Heart right ventricle (tissue), 16 donors: ENCODE measurements at regions not wholly inside any gene's neighbourhood (a gene's known extent, or its start where the extent isn't known, plus 50 kb on each side); places are given as distances from the start of the nearest gene placed in this dataset.

Experiments used
- ATAC-seq, 8 donors: fragments of 200-7000 bp; cut with Tn5 transposase; one replicate each; pipeline ENCODE4 v1.9.1; 2020; ENCODE audit warnings: mild to moderate bottlenecking in 8 of 8, moderate library complexity in 8 of 8, moderate number of reproducible peaks in 1 of 8
- DNase-seq, 2 donors: peaks; one replicate each; pipeline ENCODE4 v3.0.0-alpha.2; 2020
- H3K27ac ChIP-seq, 10 donors: fragments of 200-600 bp; sonication (generic) in 2 of 10; one replicate each; pipeline versions ENCODE4 v1.5.0 to v1.8.0; 2020 to 2022; ENCODE audit warnings: mild to moderate bottlenecking in 3 of 10
- H3K27me3 ChIP-seq, 7 donors: fragments of 200-600 bp; one replicate each; pipeline ENCODE4 v1.8.0; 2021 to 2022; ENCODE audit warnings: mild to moderate bottlenecking in 2 of 7
- H3K36me3 ChIP-seq, 9 donors: fragments of 200-600 bp; sonication (generic) in 1 of 9; one replicate each; pipeline versions ENCODE4 v1.5.0 to v1.8.0; 2020 to 2022; ENCODE audit warnings: mild to moderate bottlenecking in 2 of 9
- H3K4me1 ChIP-seq, 9 donors: fragments of 200-600 bp; sonication (generic) in 1 of 9; one replicate each; pipeline versions ENCODE4 v1.5.0 to v1.8.0; 2020 to 2022; ENCODE audit warnings: mild to moderate bottlenecking in 4 of 9
- H3K4me3 ChIP-seq, 10 donors: fragments of 200-600 bp; sonication (generic) in 2 of 10; one replicate each; pipeline versions ENCODE4 v1.5.0 to v1.8.0; 2020 to 2022; ENCODE audit warnings: mild to moderate bottlenecking in 7 of 10, moderate library complexity in 2 of 10
- H3K9me3 ChIP-seq, 11 donors: fragments of 200-600 bp in 10 of 11; sonication (generic) in 2 of 11; one replicate each; pipeline versions ENCODE4 v1.5.0 to v1.8.0; 2013 to 2022; ENCODE audit warnings: mild to moderate bottlenecking in 2 of 11, control low read depth in 1 of 11, moderate library complexity in 1 of 11
- WGBS, 2 donors: extraction: QIAGEN DNeasy Blood & Tissue Kit; methylation state at CpG; one replicate each; pipeline ENCODE4 v1.1.7; 2013; ENCODE audit warnings: inconsistent platforms in 1 of 2; 5-methylcytosine and 5-hydroxymethylcytosine counted together
- intact Hi-C, 10 donors: fragments of 100-400 bp; cut with DNase I; formaldehyde crosslinking; loops; one replicate each; pipeline versions ENCODE4 v1.11.1 to v1.14.2; 2022
- TF ChIP-seq, protein P1 (sequence below), 9 donors: fragments of 200-600 bp; sonication (generic) in 2 of 9; IDR thresholded peaks; one replicate each; pipeline versions ENCODE4 v1.5.0 to v1.8.0; 2021 to 2022; ENCODE audit warnings: antibody characterized with exemption in 9 of 9, mild to moderate bottlenecking in 5 of 9, moderate library complexity in 1 of 9
- donor health status: Arrhythmogenic right ventricular cardiomyopathy.
- donor health status: ischemic (EF 13 %, LVEDD 7.1; RV severe dilation, severe dysfunction).
- donor health status: healthy with polysubstance abuse.
- donor health status: DM: no; HTN: yes; CAD: no.
- donor health status: DM: no; HTN: no; CAD: no.
- donor health status: ischemic (EF 25% LVEDD 6.9; RV normal size, moderate dysfunction).
- donor health status: ischemic (EF 25% LVEDD 5.7; RV mildly dilated, moderate dysfunction).
- donor health status: healthy.
- donor health status: DM: yes; HTN: yes; CAD: no.
- donor health status: Ischemic cardiomyopathy.
- donor health status: ischemic (EF 35%, LVEDD 5.7; RV mildly dilated, moderate dysfunction).
- donor health status: nonischemic (EF 11% LVEDD 7.7; RV severe dilation, severe dysfunction).
- donor health status: DM: yes; HTN: yes; CAD: no.
- donor health status: PGD.
- donor health status: ischemic (EF 29% LVEDD 5.4; RV normal size, mild dysfunction).
- donor health status: nonischemic (EF 23%, LVEDD 6.1; RV moderate dilation, normal function).

- no peak overlapping the region for H3K27ac ChIP-seq
- no peak for DNase-seq
- peaks cover 0 to 5% (median 0%) of the 10 kb centered on the region in 9 donors for H3K4me1 ChIP-seq
- 68 to 73% methylated on average over 1 of the region's 1 CpG for WGBS, 2 donors
- H3K4me3 ChIP-seq, result no peak overlapping the region
- intact Hi-C loops, result loop anchor here in 5 of 10 donors (5.0 to 10.0 kb wide), 4 partner anchors 192 to 430 kb away; no protein-coding TSS in a partner anchor
- ATAC-seq, result no peak
- TF ChIP-seq, protein P1, sequence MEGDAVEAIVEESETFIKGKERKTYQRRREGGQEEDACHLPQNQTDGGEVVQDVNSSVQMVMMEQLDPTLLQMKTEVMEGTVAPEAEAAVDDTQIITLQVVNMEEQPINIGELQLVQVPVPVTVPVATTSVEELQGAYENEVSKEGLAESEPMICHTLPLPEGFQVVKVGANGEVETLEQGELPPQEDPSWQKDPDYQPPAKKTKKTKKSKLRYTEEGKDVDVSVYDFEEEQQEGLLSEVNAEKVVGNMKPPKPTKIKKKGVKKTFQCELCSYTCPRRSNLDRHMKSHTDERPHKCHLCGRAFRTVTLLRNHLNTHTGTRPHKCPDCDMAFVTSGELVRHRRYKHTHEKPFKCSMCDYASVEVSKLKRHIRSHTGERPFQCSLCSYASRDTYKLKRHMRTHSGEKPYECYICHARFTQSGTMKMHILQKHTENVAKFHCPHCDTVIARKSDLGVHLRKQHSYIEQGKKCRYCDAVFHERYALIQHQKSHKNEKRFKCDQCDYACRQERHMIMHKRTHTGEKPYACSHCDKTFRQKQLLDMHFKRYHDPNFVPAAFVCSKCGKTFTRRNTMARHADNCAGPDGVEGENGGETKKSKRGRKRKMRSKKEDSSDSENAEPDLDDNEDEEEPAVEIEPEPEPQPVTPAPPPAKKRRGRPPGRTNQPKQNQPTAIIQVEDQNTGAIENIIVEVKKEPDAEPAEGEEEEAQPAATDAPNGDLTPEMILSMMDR (IDR thresholded peaks at IDR 0.05), result no peak
- H3K27me3 ChIP-seq, result peaks cover 0 to 10% (median 0%) of the 10 kb centered on the region in 7 donors
- no peaks in the 10 kb centered on the region for H3K9me3 ChIP-seq
- H3K36me3 ChIP-seq, result no peaks in the 10 kb centered on the region
Observed at GRCh38 chr3:18562364-18563154, 137.4 kb upstream of the SATB1 start.

DNA sequence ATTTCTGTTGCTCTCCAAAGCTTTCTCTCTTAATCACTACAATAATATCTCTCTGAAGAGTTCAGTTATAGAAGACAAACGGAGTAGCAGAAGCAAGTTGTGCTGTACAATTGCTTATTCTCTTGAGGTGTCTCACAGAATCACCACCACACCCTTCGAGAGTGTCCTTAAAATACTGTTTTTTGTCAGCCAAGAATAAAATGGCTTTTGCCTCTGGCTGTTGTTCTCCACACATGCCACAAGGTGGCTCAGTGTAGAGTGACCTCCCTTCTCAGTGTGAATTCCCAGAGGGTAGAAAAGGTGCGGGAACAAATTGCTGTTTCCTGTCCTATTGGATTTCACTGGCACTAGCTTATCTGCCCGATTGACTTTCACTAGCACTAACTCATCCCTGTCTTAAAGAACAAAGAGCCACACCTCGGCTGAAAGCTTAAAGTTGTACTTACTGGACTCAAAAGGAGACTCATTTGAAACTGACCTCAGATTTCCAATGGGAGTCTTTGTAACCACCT is 134.2 kb upstream of the SATB1 start:
- H3K4me1 ChIP-seq, result peaks cover 0 to 5% (median 0%) of the 10 kb centered on the region in 9 donors
- no peaks in the 10 kb centered on the region for H3K36me3 ChIP-seq
- H3K9me3 ChIP-seq, result no peaks in the 10 kb centered on the region
- peak in 1 of 2 donors; percentile 13 for DNase-seq
- TF ChIP-seq, protein P1 (IDR thresholded peaks at IDR 0.05), result peak in 8 of 9 donors; percentile 39 to 76 (median 65)
- intact Hi-C loops, result loop anchor here in 4 of 10 donors (2.0 to 10.0 kb wide), 6 partner anchors 195 to 473 kb away; no protein-coding TSS in a partner anchor
- 4 to 6% methylated on average over 5 of the region's 5 CpGs for WGBS, 2 donors
- H3K27me3 ChIP-seq, result peaks cover 0 to 10% (median 0%) of the 10 kb centered on the region in 7 donors
- peak in 2 of 8 donors; percentile 50 to 66 for ATAC-seq
- no peak overlapping the region for H3K4me3 ChIP-seq
- no peak overlapping the region for H3K27ac ChIP-seq

- TF ChIP-seq, protein P1 (IDR thresholded peaks at IDR 0.05), result no peak
- peaks cover 0 to 5% (median 0%) of the 10 kb centered on the region in 9 donors for H3K4me1 ChIP-seq
- no peak overlapping the region for H3K27ac ChIP-seq
- H3K27me3 ChIP-seq, result peaks cover 0 to 10% (median 0%) of the 10 kb centered on the region in 7 donors
- intact Hi-C loops, result loop anchor here in 4 of 10 donors (2.0 to 10.0 kb wide), 6 partner anchors 196 to 474 kb away; no protein-coding TSS in a partner anchor
- no peaks in the 10 kb centered on the region for H3K36me3 ChIP-seq
- 87 to 88% methylated on average over 3 of the region's 3 CpGs for WGBS, 2 donors
- no peak for DNase-seq
- H3K9me3 ChIP-seq, result no peaks in the 10 kb centered on the region
- ATAC-seq, result no peak
- H3K4me3 ChIP-seq, result no peak overlapping the region
Observed at GRCh38 chr3:18558507-18558906, 133.4 kb upstream of the SATB1 start.

DNA sequence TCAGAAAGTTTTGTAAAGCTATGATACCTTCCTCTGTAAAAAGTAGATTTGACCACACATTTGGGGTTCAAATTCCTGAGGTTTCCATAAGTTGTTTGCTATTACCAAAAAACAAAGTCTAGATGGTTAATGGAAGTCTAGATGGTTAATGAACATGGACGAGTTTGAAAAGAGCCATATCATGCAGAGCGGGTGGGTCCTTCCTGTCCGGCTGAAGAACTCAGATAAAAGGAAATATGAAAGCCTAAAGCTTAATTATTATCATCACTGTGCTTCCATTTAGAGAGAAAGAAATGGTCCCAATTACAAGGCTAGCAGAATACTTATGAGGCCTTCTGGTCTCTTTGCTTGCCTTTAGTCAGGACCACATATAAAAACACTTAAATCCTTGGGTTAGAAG is 132.1 kb upstream of the SATB1 start:
- WGBS, 2 donors, result 53 to 56% methylated on average over 3 of the region's 3 CpGs
- intact Hi-C loops, result loop anchor here in 4 of 10 donors (5.0 to 10.0 kb wide), 5 partner anchors 198 to 475 kb away; no protein-coding TSS in a partner anchor
- peaks cover 0 to 8% (median 0%) of the 10 kb centered on the region in 7 donors for H3K27me3 ChIP-seq
- H3K27ac ChIP-seq, result no peak overlapping the region
- no peak for DNase-seq
- no peak for ATAC-seq
- no peak overlapping the region for H3K4me3 ChIP-seq
- no peaks in the 10 kb centered on the region for H3K36me3 ChIP-seq
- H3K9me3 ChIP-seq, result no peaks in the 10 kb centered on the region
- peaks cover 0 to 5% (median 0%) of the 10 kb centered on the region in 9 donors for H3K4me1 ChIP-seq
- TF ChIP-seq, protein P1 (IDR thresholded peaks at IDR 0.05), result no peak
